ENCODE measurements at regions not wholly inside any gene's neighbourhood (a gene's known extent, or its start where the extent isn't known, plus 50 kb on each side); places are given as distances from the start of the nearest gene placed in this dataset.

- Histone ChIP-seq H3K18ac (ENCODE audit: insufficient read length, low read depth, low read length) (no peak overlapping the region), H3K23me2 (ENCODE audit: insufficient read length, low read depth, low read length, poor library complexity, severe bottlenecking) (no peaks in the 10 kb centered on the region), H2AFZ (ENCODE audit: low read length) (no peak overlapping the region), H3K4me2 (ENCODE audit: insufficient read depth, insufficient read length, low read length) (no peak overlapping the region), H3K4ac (ENCODE audit: low read depth, low read length) (no peak overlapping the region), H3K56ac (ENCODE audit: insufficient read length, low read depth, low read length) (no peak overlapping the region), H4K91ac (ENCODE audit: insufficient read length, low read depth, low read length) (no peak overlapping the region), H2AK5ac (ENCODE audit: insufficient read length, low read length) (no peak overlapping the region), H3T11ph (ENCODE audit: low read length) (no peak overlapping the region), H2BK120ac (ENCODE audit: low read depth, low read length, poor library complexity, severe bottlenecking) (no peak overlapping the region), H2BK5ac (ENCODE audit: insufficient read length, low read length) (no peak overlapping the region), H2BK12ac (ENCODE audit: insufficient read length, low read depth, low read length) (no peak overlapping the region), H3K79me1 (ENCODE audit: insufficient read depth, low read depth, low read length, poor library complexity, severe bottlenecking) (no peaks in the 10 kb centered on the region), H3K9me3 (ENCODE audit: control insufficient read depth, low read depth, low read length) (no peaks in the 10 kb centered on the region), H4K8ac (replicated peaks; ENCODE audit: insufficient read length, low read depth, low read length) (no peak overlapping the region), H3K23ac (ENCODE audit: insufficient read length, low read depth, low read length) (no peak overlapping the region), H3K4me1 (ENCODE audit: insufficient read depth, low read length) (peaks cover 2% of the 10 kb centered on the region; the same call in 1 of the 2 replicates), H2BK15ac (ENCODE audit: low read depth, low read length) (no peak overlapping the region), H3K14ac (ENCODE audit: insufficient read depth, low read length) (no peak overlapping the region), H3K9ac (ENCODE audit: extremely low read depth, insufficient read length, low read length) (no peak overlapping the region), H4K20me1 (ENCODE audit: control insufficient read depth, insufficient read depth, insufficient read length) (no peaks in the 10 kb centered on the region), H3K79me2 (ENCODE audit: insufficient read depth, low read length) (no peaks in the 10 kb centered on the region), H3K27ac (ENCODE audit: insufficient read length, low read depth, low read length) (no peak overlapping the region), H3K27me3 (ENCODE audit: insufficient read depth, low read length) (no peaks in the 10 kb centered on the region), H4K5ac (ENCODE audit: insufficient read length, low read depth, low read length) (no peak overlapping the region), H2BK20ac (ENCODE audit: low read depth, low read length, poor library complexity, severe bottlenecking) (no peak overlapping the region)
- TF ChIP-seq CTCF (conservative IDR thresholded peaks at IDR 0.05), result no peak
- H3K4me1 Mint-ChIP-seq, result peaks cover 12 to 16% of the 10 kb centered on the region in 2 experiments
- H3K4me3 Mint-ChIP-seq, result no peak overlapping the region
- H3K27ac Mint-ChIP-seq, result no peak overlapping the region
- no CpG with 5 or more reads among the region's 1 CpG for WGBS (ENCODE audit: extremely low coverage, insufficient read length, low lambda C conversion rate)
- peaks cover 2 to 33% (median 5%) of the 10 kb centered on the region in 3 experiments; a peak in 6 of 7 replicates for H3K36me3 Mint-ChIP-seq (ENCODE audit: insufficient read depth in 1 of 3, low read depth in 3 of 3)
- no peak for DNase-seq
- H3K27me3 Mint-ChIP-seq (ENCODE audit: low read depth), result no peaks in the 10 kb centered on the region
- peaks cover 22 to 29% of the 10 kb centered on the region in 2 experiments for H3K9me3 Mint-ChIP-seq
Observed at GRCh38 chr15:67901922-67902321, 62.1 kb upstream of the RNU6-1 start.
